ENCODE measurements at regions not wholly inside any gene's neighbourhood (a gene's known extent, or its start where the extent isn't known, plus 50 kb on each side); places are given as distances from the start of the nearest gene placed in this dataset.

DNA sequence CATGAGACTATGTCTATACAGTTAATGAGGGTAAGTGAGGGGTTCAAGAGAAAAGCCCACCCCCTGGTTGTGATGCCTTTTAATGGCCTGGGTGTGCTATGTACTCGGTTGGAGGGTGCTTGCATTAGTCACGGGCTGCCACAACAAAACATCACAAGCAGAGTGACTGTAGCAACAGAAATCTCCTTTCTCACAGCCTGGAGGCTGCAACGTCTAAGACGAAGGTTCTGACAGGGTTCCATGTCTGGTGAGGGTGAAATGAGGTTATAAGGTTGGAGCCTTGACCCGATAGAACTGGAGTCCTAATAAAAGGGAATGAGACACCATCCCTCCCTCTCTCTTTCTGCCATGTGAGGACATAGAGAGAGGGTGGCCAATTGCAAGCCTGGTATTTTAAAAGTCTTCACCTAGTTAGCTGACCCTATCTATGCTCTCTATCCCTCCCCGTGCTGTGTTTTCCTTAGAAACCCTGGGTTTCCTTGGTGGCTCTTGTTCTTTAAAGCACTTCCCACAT lies 126.0 kb upstream of the GDF10 start:
- no peak overlapping the region for H2AFZ ChIP-seq (ENCODE audit: insufficient read depth, low read depth, low read length, poor library complexity, severe bottlenecking)
- H3K4me2 ChIP-seq (replicated peaks; ENCODE audit: low read depth, low read length, poor library complexity, severe bottlenecking): no peak overlapping the region
- no peaks in the 10 kb centered on the region for H3K27me3 ChIP-seq (replicated peaks in 1 of 4; ENCODE audit: control extremely low read depth in 1 of 4, control insufficient read depth in 3 of 4, insufficient read depth in 4 of 4, low read length in 3 of 4)
- H3K27ac Mint-ChIP-seq: no peak overlapping the region
- H3K27me3 Mint-ChIP-seq: peaks cover 17% of the 10 kb centered on the region
- CTCF ChIA-PET: no interaction called here
- H3K9me3 Mint-ChIP-seq (ENCODE audit: insufficient read depth): no peaks in the 10 kb centered on the region
- H3K4me1 ChIP-seq (ENCODE audit: control insufficient read depth in 2 of 2, insufficient read depth in 2 of 2, low read length in 2 of 2): no peaks in the 10 kb centered on the region
- no peaks in the 10 kb centered on the region for H4K20me1 ChIP-seq (ENCODE audit: control insufficient read depth, insufficient read depth, low read length, poor library complexity, severe bottlenecking)
- H3K4me3 Mint-ChIP-seq: no peak overlapping the region
- no peak overlapping the region for H3K9ac ChIP-seq (ENCODE audit: low read length)
- ATAC-seq (ENCODE audit: low read depth) (no peak), DNase-seq (no peak)
- H3K4me3 ChIP-seq (ENCODE audit: control extremely low read depth in 1 of 5, extremely low read depth in 1 of 5, insufficient read depth in 1 of 5, low read depth in 2 of 5, low read length in 4 of 5): no peak overlapping the region
- WGBS (ENCODE audit: insufficient coverage): 100% methylated on average over 1 of the region's 6 CpGs
- no peak overlapping the region for H3K27ac ChIP-seq (ENCODE audit: low read length in 2 of 2)
- intact Hi-C loops (cut with micrococcal nuclease): no loop called here
- H3K36me3 ChIP-seq (replicated peaks in 1 of 2; ENCODE audit: control extremely low read depth in 1 of 2, control insufficient read depth in 1 of 2, extremely low read depth in 1 of 2, insufficient read depth in 2 of 2, low read length in 1 of 2): no peaks in the 10 kb centered on the region
- POLR2A ChIA-PET: no interaction called here
- TF ChIP-seq, protein P1, sequence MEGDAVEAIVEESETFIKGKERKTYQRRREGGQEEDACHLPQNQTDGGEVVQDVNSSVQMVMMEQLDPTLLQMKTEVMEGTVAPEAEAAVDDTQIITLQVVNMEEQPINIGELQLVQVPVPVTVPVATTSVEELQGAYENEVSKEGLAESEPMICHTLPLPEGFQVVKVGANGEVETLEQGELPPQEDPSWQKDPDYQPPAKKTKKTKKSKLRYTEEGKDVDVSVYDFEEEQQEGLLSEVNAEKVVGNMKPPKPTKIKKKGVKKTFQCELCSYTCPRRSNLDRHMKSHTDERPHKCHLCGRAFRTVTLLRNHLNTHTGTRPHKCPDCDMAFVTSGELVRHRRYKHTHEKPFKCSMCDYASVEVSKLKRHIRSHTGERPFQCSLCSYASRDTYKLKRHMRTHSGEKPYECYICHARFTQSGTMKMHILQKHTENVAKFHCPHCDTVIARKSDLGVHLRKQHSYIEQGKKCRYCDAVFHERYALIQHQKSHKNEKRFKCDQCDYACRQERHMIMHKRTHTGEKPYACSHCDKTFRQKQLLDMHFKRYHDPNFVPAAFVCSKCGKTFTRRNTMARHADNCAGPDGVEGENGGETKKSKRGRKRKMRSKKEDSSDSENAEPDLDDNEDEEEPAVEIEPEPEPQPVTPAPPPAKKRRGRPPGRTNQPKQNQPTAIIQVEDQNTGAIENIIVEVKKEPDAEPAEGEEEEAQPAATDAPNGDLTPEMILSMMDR (IDR thresholded peaks at IDR 0.05): no peak
- TF ChIP-seq EZH2 (IDR thresholded peaks at IDR 0.05; ENCODE audit: borderline replicate concordance, insufficient read depth, low read depth, low read length, poor library complexity, severe bottlenecking): no peak
- H3K4me1 Mint-ChIP-seq: no peaks in the 10 kb centered on the region
- no peaks in the 10 kb centered on the region for H3K9me3 ChIP-seq (ENCODE audit: control extremely low read depth in 1 of 3, control insufficient read depth in 2 of 3, insufficient read depth in 1 of 3, low read length in 2 of 3)
- no peaks in the 10 kb centered on the region for H3K79me2 ChIP-seq (ENCODE audit: control insufficient read depth, insufficient read depth, low read length)

DNA sequence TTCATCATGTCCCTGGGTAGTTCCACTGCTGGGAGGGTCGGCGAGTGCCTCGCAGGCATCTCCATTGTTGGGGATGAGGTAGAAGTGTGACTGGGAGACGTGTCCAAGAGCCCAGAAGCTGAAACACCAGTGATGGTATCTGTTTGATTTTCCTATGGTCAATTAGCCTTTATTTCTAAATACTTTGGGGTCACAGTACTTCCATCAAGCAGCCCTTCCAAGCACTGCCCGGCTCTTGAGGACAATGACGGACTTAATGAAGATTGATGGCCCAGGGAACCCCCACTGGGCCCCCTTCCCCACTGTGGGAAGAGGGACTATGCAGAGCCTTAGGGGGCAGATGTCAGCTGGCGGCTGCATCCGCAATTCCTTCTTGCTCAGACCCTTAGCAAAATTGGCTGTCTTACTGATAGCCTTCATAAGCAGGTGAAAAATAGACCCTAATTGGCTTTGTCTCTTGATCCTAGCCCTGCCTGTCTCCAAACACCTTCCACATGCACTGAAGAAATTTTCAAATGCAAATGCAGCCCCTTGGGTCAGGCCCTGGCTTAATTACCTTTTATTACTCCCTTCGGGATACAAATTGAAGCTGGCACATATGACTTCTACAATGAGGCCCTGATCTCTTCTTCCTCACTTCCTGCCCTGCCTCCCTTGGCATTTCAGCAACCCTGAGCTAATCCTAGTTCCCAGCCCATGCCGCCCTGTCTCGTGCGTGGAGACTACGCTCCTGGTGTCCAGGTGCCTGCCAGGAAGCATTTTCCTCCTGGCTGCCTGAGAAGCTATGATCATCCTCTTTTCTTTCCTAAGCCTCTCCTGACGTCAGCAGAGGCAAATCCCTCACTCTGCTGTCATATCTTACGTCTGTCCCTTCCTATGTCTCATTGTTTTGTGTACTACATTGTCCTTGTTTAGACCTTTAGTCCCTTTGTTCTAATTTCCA lies 124.5 kb upstream of the GDF10 start:
- intact Hi-C loops (cut with micrococcal nuclease): no loop called here
- no peak overlapping the region for H3K4me3 ChIP-seq (ENCODE audit: control extremely low read depth in 1 of 5, extremely low read depth in 1 of 5, insufficient read depth in 1 of 5, low read depth in 2 of 5, low read length in 4 of 5)
- Mint-ChIP-seq H3K27ac (no peak overlapping the region), H3K9me3 (ENCODE audit: insufficient read depth) (no peaks in the 10 kb centered on the region), H3K4me1 (no peaks in the 10 kb centered on the region), H3K27me3 (peaks cover 17% of the 10 kb centered on the region), H3K4me3 (no peak overlapping the region)
- ChIA-PET POLR2A (no interaction called here), CTCF (no interaction called here)
- WGBS (ENCODE audit: insufficient coverage): 94% methylated on average over 7 of the region's 15 CpGs
- no peaks in the 10 kb centered on the region for H3K79me2 ChIP-seq (ENCODE audit: control insufficient read depth, insufficient read depth, low read length)
- H3K9me3 ChIP-seq (ENCODE audit: control extremely low read depth in 1 of 3, control insufficient read depth in 2 of 3, insufficient read depth in 1 of 3, low read length in 2 of 3): no peaks in the 10 kb centered on the region
- no peak overlapping the region for H2AFZ ChIP-seq (ENCODE audit: insufficient read depth, low read depth, low read length, poor library complexity, severe bottlenecking)
- H3K4me1 ChIP-seq (ENCODE audit: control insufficient read depth in 2 of 2, insufficient read depth in 2 of 2, low read length in 2 of 2): no peaks in the 10 kb centered on the region
- H3K9ac ChIP-seq (ENCODE audit: low read length): no peak overlapping the region
- no peaks in the 10 kb centered on the region for H3K27me3 ChIP-seq (replicated peaks in 1 of 4; ENCODE audit: control extremely low read depth in 1 of 4, control insufficient read depth in 3 of 4, insufficient read depth in 4 of 4, low read length in 3 of 4)
- H4K20me1 ChIP-seq (ENCODE audit: control insufficient read depth, insufficient read depth, low read length, poor library complexity, severe bottlenecking): no peaks in the 10 kb centered on the region
- no peak for ATAC-seq (ENCODE audit: low read depth)
- no peak overlapping the region for H3K4me2 ChIP-seq (replicated peaks; ENCODE audit: low read depth, low read length, poor library complexity, severe bottlenecking)
- no peaks in the 10 kb centered on the region for H3K36me3 ChIP-seq (replicated peaks in 1 of 2; ENCODE audit: control extremely low read depth in 1 of 2, control insufficient read depth in 1 of 2, extremely low read depth in 1 of 2, insufficient read depth in 2 of 2, low read length in 1 of 2)
- no peak overlapping the region for H3K27ac ChIP-seq (ENCODE audit: low read length in 2 of 2)
- DNase-seq: no peak
- no peak for TF ChIP-seq EZH2 (IDR thresholded peaks at IDR 0.05; ENCODE audit: borderline replicate concordance, insufficient read depth, low read depth, low read length, poor library complexity, severe bottlenecking)
- TF ChIP-seq, protein P1 (IDR thresholded peaks at IDR 0.05): no peak
